ENCODE measurements at regions not wholly inside any gene's neighbourhood (a gene's known extent, or its start where the extent isn't known, plus 50 kb on each side); places are given as distances from the start of the nearest gene placed in this dataset.

DNA sequence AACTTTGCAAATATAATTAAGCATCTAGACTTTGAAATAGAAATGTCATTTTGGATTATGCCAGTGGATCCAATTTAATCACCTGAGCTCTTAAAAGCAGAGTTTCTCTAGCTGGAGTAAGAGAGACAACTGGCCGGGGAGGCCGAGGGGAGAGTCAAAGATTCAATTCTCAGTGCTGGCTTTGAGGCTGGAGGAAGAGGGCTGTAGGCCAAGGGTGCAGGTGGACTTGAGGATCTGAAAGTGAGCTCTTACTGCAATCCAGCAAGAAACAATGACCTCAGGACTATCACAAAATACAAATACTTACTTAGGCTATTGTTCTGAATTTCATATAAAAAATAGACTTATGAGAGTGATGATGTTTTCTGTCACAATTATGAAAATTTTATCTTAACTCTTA, 814.5 kb downstream of the CBLN2 start:
- DNase-seq (ENCODE audit: extremely low read depth, low read depth) = no peak
- H3K4me3 ChIP-seq (replicated peaks; ENCODE audit: low read depth, low read length) = no peak overlapping the region
- TF ChIP-seq, protein P1, sequence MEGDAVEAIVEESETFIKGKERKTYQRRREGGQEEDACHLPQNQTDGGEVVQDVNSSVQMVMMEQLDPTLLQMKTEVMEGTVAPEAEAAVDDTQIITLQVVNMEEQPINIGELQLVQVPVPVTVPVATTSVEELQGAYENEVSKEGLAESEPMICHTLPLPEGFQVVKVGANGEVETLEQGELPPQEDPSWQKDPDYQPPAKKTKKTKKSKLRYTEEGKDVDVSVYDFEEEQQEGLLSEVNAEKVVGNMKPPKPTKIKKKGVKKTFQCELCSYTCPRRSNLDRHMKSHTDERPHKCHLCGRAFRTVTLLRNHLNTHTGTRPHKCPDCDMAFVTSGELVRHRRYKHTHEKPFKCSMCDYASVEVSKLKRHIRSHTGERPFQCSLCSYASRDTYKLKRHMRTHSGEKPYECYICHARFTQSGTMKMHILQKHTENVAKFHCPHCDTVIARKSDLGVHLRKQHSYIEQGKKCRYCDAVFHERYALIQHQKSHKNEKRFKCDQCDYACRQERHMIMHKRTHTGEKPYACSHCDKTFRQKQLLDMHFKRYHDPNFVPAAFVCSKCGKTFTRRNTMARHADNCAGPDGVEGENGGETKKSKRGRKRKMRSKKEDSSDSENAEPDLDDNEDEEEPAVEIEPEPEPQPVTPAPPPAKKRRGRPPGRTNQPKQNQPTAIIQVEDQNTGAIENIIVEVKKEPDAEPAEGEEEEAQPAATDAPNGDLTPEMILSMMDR (IDR thresholded peaks at IDR 0.05; ENCODE audit: low read depth, low read length, missing control alignments) = no peak

DNA sequence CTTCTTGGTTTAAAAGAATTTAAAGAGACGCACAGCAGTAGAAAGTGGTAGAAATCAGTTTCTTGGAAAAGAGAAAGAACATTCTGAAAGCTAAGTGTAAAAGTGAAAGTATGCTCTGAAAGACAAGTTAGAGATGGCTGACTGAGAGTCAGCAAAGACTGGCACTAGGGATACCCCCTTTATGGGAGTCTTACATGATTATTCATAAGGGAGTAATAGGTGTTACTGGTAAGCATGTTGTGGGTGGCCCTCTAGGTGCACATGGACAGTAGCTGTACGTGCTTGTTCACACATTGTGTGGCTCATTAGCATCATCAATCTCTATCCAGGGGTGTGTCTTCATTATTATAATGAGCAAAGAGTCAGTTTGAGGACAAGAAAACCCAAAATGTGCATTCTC, 816.2 kb downstream of the CBLN2 start:
- H3K4me3 ChIP-seq (replicated peaks; ENCODE audit: low read depth, low read length) = no peak overlapping the region
- TF ChIP-seq, protein P1 (IDR thresholded peaks at IDR 0.05; ENCODE audit: low read depth, low read length, missing control alignments) = no peak
- no peak for DNase-seq (ENCODE audit: extremely low read depth, low read depth)

DNA sequence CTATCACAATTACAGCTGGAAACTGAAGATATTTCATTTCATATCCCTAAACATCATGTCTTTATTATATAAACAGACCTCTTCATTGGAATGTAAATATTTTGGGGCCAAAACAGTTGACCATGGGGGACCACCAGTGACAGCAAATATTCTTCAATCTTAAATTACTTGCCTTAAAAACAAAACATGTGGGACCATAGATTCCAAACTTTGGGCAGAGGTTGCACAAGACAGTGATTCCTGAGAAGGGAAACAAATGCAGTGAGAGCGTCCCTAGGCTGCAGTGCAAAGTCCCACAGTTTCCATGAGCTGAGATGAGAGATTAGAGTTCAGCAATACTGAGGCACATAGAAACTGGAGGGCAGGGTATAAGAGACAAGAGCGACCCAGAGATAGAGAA, 818.9 kb downstream of the CBLN2 start:
- TF ChIP-seq, protein P1 (IDR thresholded peaks at IDR 0.05; ENCODE audit: low read depth, low read length, missing control alignments) = no peak
- H3K4me3 ChIP-seq (replicated peaks; ENCODE audit: low read depth, low read length) = no peak overlapping the region
- no peak for DNase-seq (ENCODE audit: extremely low read depth, low read depth)

DNA sequence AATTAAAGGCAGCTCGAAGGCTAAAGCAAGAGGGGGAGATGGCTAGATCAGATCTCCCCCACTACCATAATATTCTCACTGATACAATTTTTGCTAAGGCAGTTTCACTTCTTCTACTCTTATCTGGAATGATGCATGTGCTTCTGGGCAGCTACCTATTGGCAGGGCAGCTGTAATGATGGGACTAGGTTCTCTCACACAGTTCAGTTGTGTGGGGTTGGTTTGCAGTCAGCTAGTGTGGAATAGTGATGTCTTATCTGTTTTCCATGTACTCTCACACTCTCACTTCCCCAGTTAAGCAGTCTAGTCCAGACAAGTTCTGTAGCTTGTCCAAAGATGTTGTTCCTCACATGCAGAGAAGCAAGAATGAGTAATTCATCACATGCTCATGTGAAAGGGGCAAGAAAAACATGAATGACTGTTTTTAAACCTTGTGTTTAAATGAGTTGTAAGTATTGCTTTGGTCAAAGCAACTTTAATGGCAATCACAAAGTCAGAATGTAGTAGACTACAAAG, 836.1 kb downstream of the CBLN2 start:
- H3K4me3 ChIP-seq (replicated peaks; ENCODE audit: low read depth, low read length) = no peak overlapping the region
- TF ChIP-seq, protein P1 (IDR thresholded peaks at IDR 0.05; ENCODE audit: low read depth, low read length, missing control alignments) = no peak
- DNase-seq (ENCODE audit: extremely low read depth, low read depth) = no peak

DNA sequence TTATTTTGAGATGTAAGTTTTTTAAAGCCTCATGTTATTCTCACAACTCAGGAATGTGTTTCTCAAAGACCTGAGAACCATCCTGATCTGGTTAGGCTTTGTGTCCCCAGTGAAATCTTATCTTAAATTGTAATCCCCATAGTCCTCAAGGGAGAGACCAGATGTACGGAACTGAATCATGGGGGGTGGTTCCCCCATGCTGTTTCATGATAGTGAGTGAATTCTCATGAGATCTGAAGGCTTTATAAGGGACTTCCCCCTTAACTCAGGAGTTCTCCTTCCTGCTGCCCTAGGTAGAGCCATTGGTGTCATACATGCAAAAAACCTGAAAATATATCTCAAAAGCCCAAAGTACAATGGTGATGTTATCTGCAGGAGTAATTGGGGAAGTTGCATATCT, 836.7 kb downstream of the CBLN2 start:
- no peak for DNase-seq (ENCODE audit: extremely low read depth, low read depth)
- H3K4me3 ChIP-seq (replicated peaks; ENCODE audit: low read depth, low read length) = no peak overlapping the region
- TF ChIP-seq, protein P1 (IDR thresholded peaks at IDR 0.05; ENCODE audit: low read depth, low read length, missing control alignments) = no peak

DNA sequence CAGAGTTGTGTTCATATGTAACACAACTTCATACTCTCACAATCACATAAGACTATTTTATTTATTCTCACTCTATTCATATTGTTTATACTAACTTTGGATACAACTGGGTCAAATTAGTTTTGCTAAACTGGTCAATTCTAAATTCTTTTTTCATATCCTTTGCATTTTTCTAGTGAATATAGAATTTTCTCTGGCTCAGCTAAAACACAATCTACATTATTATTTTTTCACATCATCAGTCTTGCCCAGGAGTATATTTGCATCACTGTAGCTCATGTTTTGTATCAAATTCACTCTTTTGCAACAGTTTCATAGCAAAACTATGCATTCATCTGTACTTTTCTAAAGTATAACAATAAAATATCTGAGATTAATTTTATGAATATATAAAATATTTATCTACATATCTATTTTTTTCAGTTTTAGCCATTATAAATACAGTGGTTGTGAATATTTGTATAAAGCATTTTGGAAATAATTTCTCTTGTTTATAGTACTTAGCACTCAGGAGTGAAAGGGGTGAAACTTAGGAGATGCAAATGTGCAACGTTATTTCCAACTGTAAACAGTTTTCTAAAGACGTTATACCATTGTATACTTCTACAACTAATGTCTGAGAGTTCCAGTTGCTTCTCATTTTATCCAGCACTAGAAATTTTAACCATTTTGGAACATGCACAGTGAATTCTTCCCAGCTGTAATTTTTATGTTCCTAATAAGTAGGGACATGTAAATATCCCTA, 854.6 kb downstream of the CBLN2 start:
- TF ChIP-seq, protein P1 (IDR thresholded peaks at IDR 0.05; ENCODE audit: low read depth, low read length, missing control alignments) = no peak
- DNase-seq (ENCODE audit: extremely low read depth, low read depth) = no peak
- no peak overlapping the region for H3K4me3 ChIP-seq (replicated peaks; ENCODE audit: low read depth, low read length)
